ENCODE measurements at regions not wholly inside any gene's neighbourhood (a gene's known extent, or its start where the extent isn't known, plus 50 kb on each side); places are given as distances from the start of the nearest gene placed in this dataset.

- H3K9ac ChIP-seq (ENCODE audit: low read depth, low read length, poor library complexity, severe bottlenecking): no peak overlapping the region
- H4K20me1 ChIP-seq (ENCODE audit: insufficient read depth, low read length, poor library complexity, severe bottlenecking): no peaks in the 10 kb centered on the region
- H3K79me2 ChIP-seq (ENCODE audit: insufficient read depth, low read length): no peaks in the 10 kb centered on the region
- H3K27me3 ChIP-seq (ENCODE audit: insufficient read depth, low read length, poor library complexity, severe bottlenecking): no peaks in the 10 kb centered on the region
- H3K4me3 ChIP-seq (ENCODE audit: low read length, poor library complexity, severe bottlenecking): no peak overlapping the region
- H2AFZ ChIP-seq (ENCODE audit: low read length): no peak overlapping the region
- no peaks in the 10 kb centered on the region for H3K4me1 ChIP-seq (ENCODE audit: insufficient read depth, low read length, poor library complexity, severe bottlenecking)
- H3K9me3 ChIP-seq (ENCODE audit: insufficient read depth, low read depth, low read length): no peaks in the 10 kb centered on the region
- no peaks in the 10 kb centered on the region for H3F3A ChIP-seq (ENCODE audit: low read depth)
- H3K4me2 ChIP-seq (ENCODE audit: low read depth, low read length, poor library complexity, severe bottlenecking): no peak overlapping the region
- no peaks in the 10 kb centered on the region for H3K36me3 ChIP-seq (ENCODE audit: insufficient read depth, low read length)
- H3K9me2 ChIP-seq (replicated peaks; ENCODE audit: low read depth, low read length): no peaks in the 10 kb centered on the region
- TF ChIP-seq, protein P1, sequence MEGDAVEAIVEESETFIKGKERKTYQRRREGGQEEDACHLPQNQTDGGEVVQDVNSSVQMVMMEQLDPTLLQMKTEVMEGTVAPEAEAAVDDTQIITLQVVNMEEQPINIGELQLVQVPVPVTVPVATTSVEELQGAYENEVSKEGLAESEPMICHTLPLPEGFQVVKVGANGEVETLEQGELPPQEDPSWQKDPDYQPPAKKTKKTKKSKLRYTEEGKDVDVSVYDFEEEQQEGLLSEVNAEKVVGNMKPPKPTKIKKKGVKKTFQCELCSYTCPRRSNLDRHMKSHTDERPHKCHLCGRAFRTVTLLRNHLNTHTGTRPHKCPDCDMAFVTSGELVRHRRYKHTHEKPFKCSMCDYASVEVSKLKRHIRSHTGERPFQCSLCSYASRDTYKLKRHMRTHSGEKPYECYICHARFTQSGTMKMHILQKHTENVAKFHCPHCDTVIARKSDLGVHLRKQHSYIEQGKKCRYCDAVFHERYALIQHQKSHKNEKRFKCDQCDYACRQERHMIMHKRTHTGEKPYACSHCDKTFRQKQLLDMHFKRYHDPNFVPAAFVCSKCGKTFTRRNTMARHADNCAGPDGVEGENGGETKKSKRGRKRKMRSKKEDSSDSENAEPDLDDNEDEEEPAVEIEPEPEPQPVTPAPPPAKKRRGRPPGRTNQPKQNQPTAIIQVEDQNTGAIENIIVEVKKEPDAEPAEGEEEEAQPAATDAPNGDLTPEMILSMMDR (conservative IDR thresholded peaks at IDR 0.05; ENCODE audit: low read length): no peak
- TF ChIP-seq EZH2phosphoT487 (IDR thresholded peaks at IDR 0.05; ENCODE audit: borderline replicate concordance): no peak
Measured at GRCh38 chr17:71022758-71023157, 853.4 kb downstream of the KCNJ2 start.

GRCh38 chr17:71023249-71024030, 854.1 kb downstream of the KCNJ2 start:
- no peaks in the 10 kb centered on the region for H3K79me2 ChIP-seq (ENCODE audit: insufficient read depth, low read length)
- no peak for TF ChIP-seq EZH2phosphoT487 (IDR thresholded peaks at IDR 0.05; ENCODE audit: borderline replicate concordance)
- TF ChIP-seq, protein P1 (conservative IDR thresholded peaks at IDR 0.05; ENCODE audit: low read length): no peak
- H3F3A ChIP-seq (ENCODE audit: low read depth): no peaks in the 10 kb centered on the region

DNA sequence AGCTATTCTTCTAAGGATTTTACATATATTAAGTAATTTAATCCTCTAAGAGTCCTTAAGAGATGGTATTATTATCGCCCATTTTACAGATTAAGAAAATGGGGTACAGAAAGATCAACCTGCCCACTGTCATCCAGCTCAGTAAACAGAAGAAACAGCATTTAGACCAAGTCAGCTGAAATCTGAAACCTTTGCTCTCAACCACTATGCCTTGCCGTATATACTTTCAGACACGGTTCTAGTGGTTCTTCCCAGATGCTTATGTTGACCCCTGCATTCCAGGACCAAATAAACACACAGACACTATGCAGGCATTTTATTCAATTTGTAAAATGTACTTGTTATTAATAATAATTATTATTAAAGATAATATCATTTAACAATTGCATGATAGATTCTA, 854.8 kb downstream of the KCNJ2 start:
- H3K4me2 ChIP-seq (ENCODE audit: low read depth, low read length, poor library complexity, severe bottlenecking): no peak overlapping the region
- no peaks in the 10 kb centered on the region for H3F3A ChIP-seq (ENCODE audit: low read depth)
- H3K36me3 ChIP-seq (ENCODE audit: insufficient read depth, low read length): no peaks in the 10 kb centered on the region
- TF ChIP-seq, protein P1 (conservative IDR thresholded peaks at IDR 0.05; ENCODE audit: low read length): no peak
- no peak for TF ChIP-seq EZH2phosphoT487 (IDR thresholded peaks at IDR 0.05; ENCODE audit: borderline replicate concordance)
- no peaks in the 10 kb centered on the region for H3K9me3 ChIP-seq (ENCODE audit: insufficient read depth, low read depth, low read length)
- H3K4me1 ChIP-seq (ENCODE audit: insufficient read depth, low read length, poor library complexity, severe bottlenecking): no peaks in the 10 kb centered on the region
- no peaks in the 10 kb centered on the region for H4K20me1 ChIP-seq (ENCODE audit: insufficient read depth, low read length, poor library complexity, severe bottlenecking)
- no peaks in the 10 kb centered on the region for H3K27me3 ChIP-seq (ENCODE audit: insufficient read depth, low read length, poor library complexity, severe bottlenecking)
- no peak overlapping the region for H3K4me3 ChIP-seq (ENCODE audit: low read length, poor library complexity, severe bottlenecking)
- H2AFZ ChIP-seq (ENCODE audit: low read length): no peak overlapping the region
- H3K9ac ChIP-seq (ENCODE audit: low read depth, low read length, poor library complexity, severe bottlenecking): no peak overlapping the region
- H3K9me2 ChIP-seq (replicated peaks; ENCODE audit: low read depth, low read length): no peaks in the 10 kb centered on the region
- no peaks in the 10 kb centered on the region for H3K79me2 ChIP-seq (ENCODE audit: insufficient read depth, low read length)

More at GRCh38 chr17:71023249-71024030, 854.1 kb downstream of the KCNJ2 start:
- Histone ChIP-seq H3K4me1 (ENCODE audit: insufficient read depth, low read length, poor library complexity, severe bottlenecking) (no peaks in the 10 kb centered on the region), H3K4me2 (ENCODE audit: low read depth, low read length, poor library complexity, severe bottlenecking) (no peak overlapping the region), H3K27me3 (ENCODE audit: insufficient read depth, low read length, poor library complexity, severe bottlenecking) (no peaks in the 10 kb centered on the region), H4K20me1 (ENCODE audit: insufficient read depth, low read length, poor library complexity, severe bottlenecking) (no peaks in the 10 kb centered on the region), H3K9ac (ENCODE audit: low read depth, low read length, poor library complexity, severe bottlenecking) (no peak overlapping the region), H2AFZ (ENCODE audit: low read length) (no peak overlapping the region), H3K36me3 (ENCODE audit: insufficient read depth, low read length) (no peaks in the 10 kb centered on the region), H3K9me3 (ENCODE audit: insufficient read depth, low read depth, low read length) (no peaks in the 10 kb centered on the region), H3K9me2 (replicated peaks; ENCODE audit: low read depth, low read length) (no peaks in the 10 kb centered on the region), H3K4me3 (ENCODE audit: low read length, poor library complexity, severe bottlenecking) (no peak overlapping the region)

Measured in Loucy (cell line).